Gastrocnemius medialis (tissue), 4 donors: ENCODE measurements at regions not wholly inside any gene's neighbourhood (a gene's known extent, or its start where the extent isn't known, plus 50 kb on each side); places are given as distances from the start of the nearest gene placed in this dataset.

ENCODE experiments used
- CTCF ChIP-seq, 5 experiments: fragments of 450-650 bp in 3 of 5; fragments of 200-600 bp in 2 of 5; sonication (generic) in 2 of 5; IDR thresholded peaks in 4 of 5; conservative IDR thresholded peaks in 1 of 5; 1 replicate in 4 of 5; 2 replicates in 1 of 5; pipeline ENCODE4 v1.5.1; 2016 to 2019; ENCODE audit warnings: antibody characterized with exemption in 5 of 5, mild to moderate bottlenecking in 3 of 5, moderate library complexity in 3 of 5
- POLR2A ChIP-seq, 2 donors: fragments of 450-650 bp; IDR thresholded peaks; one replicate each; pipeline ENCODE4 v1.6.1; 2017; ENCODE audit warnings: antibody characterized with exemption in 2 of 2, mild to moderate bottlenecking in 2 of 2, moderate library complexity in 2 of 2

- TF ChIP-seq CTCF (IDR thresholded peaks at IDR 0.05 in 4 of 5, conservative IDR thresholded peaks at IDR 0.05 in 1 of 5) (no peak), POLR2A (IDR thresholded peaks at IDR 0.05) (no peak)
These were observed 172.9 kb upstream of the MPPED2 start for GRCh38 chr11:30758946-30759504.
